HepG2 (cell line): ENCODE measurements at regions not wholly inside any gene's neighbourhood (a gene's known extent, or its start where the extent isn't known, plus 50 kb on each side); places are given as distances from the start of the nearest gene placed in this dataset.

ENCODE experiments used
- ATAC-seq: fragments of 200-7000 bp; cut with Tn5 transposase; 3 replicates; pipeline ENCODE4 v1.9.1; 2020; ENCODE audit warnings: mild to moderate bottlenecking, moderate library complexity
- BruUV-seq: library from RNA; stranded (reverse); fragments of 400-500 nt; replicated peaks from 2 replicates; lab custom pipeline; 2021; lab: Mats Ljungman, UMichigan
- CTCF ChIA-PET: fragments of 300-600 bp; formaldehyde crosslinking; extraction: SDS; loops from one replicate; lab custom pipeline; 2021; ENCODE audit warnings: low total read pairs, inconsistent platforms, low intra/inter-chr PET ratio; lab: Yijun Ruan, JAX
- POLR2A ChIA-PET: fragments of 350-600 bp; sonication (Branson Sonifier 250); formaldehyde crosslinking; loops from one replicate; lab custom pipeline; 2020; ENCODE audit warnings: antibody characterized with exemption, inconsistent platforms; lab: Yijun Ruan, JAX
- DNase-seq: peaks from one replicate; pipeline ENCODE4 v3.0.0-alpha.2; 2015; ENCODE audit warnings: low spot score
- FAIRE-seq: peaks from 3 replicates; lab custom pipeline; 2011; peaks lifted over from hg19 to GRCh38; lab: Jason Lieb, UNC
- H2AFZ ChIP-seq: one replicate; pipeline ENCODE4 v1.6.1; 2011; ENCODE audit warnings: low read length, inconsistent platforms
- H3K27ac ChIP-seq: fragments of 300-600 bp; 3 replicates; pipeline ENCODE4 v1.8.0; 2011; ENCODE audit warnings: mixed run types, mild to moderate bottlenecking, mixed read lengths, low read length, inconsistent platforms; ENCODE audit not compliant: insufficient read depth; ENCODE audit errors: extremely low read length
- H3K27me3 ChIP-seq, 2 experiments: fragments of 200-600 bp in 1 of 2; 2 replicates in 1 of 2; 3 replicates in 1 of 2; pipeline versions ENCODE4 v1.6.0 to v1.8.0; 2011; ENCODE audit warnings: low read length in 2 of 2, mild to moderate bottlenecking in 2 of 2, moderate library complexity in 2 of 2, inconsistent platforms in 1 of 2; ENCODE audit not compliant: insufficient read depth in 2 of 2, control insufficient read depth in 1 of 2
- H3K36me3 ChIP-seq, 2 experiments: fragments of 200-600 bp in 1 of 2; replicated peaks in 1 of 2; 2 replicates in 1 of 2; 3 replicates in 1 of 2; pipeline versions ENCODE4 v1.5.1 to v1.8.0; 2011; ENCODE audit warnings: low read length in 2 of 2, inconsistent platforms in 1 of 2; ENCODE audit not compliant: insufficient read depth in 2 of 2, control insufficient read depth in 1 of 2
- H3K4me1 ChIP-seq: 2 replicates; pipeline ENCODE4 v1.5.1; 2012; ENCODE audit warnings: low read length, inconsistent platforms; ENCODE audit not compliant: insufficient read depth
- H3K4me2 ChIP-seq: 2 replicates; pipeline ENCODE4 v1.6.0; 2011; ENCODE audit warnings: low read depth, low read length, inconsistent platforms
- H3K4me3 ChIP-seq, 3 experiments: fragments of 200-600 bp in 1 of 3; sonication (generic), shearing (Covaris generic) in 1 of 3; replicated peaks in 1 of 3; 2 replicates each; pipeline ENCODE4 v1.5.1; 2011 to 2016; ENCODE audit warnings: low read length in 3 of 3, inconsistent platforms in 2 of 3, low read depth in 2 of 3, mild to moderate bottlenecking in 2 of 3, control low read depth in 1 of 3, mixed read lengths in 1 of 3; ENCODE audit not compliant: insufficient read depth in 1 of 3
- H3K79me2 ChIP-seq: one replicate; pipeline ENCODE4 v1.6.1; 2011; ENCODE audit warnings: low read length, inconsistent platforms; ENCODE audit not compliant: insufficient read depth
- H3K9ac ChIP-seq: 2 replicates; pipeline ENCODE4 v1.6.0; 2011; ENCODE audit warnings: mild to moderate bottlenecking, low read depth, low read length, inconsistent platforms; ENCODE audit not compliant: insufficient read depth
- H3K9me3 ChIP-seq: 2 replicates; pipeline ENCODE4 v1.5.1; 2012; ENCODE audit warnings: mild to moderate bottlenecking, low read length
- H4K20me1 ChIP-seq: 2 replicates; pipeline ENCODE4 v1.6.0; 2011; ENCODE audit warnings: inconsistent platforms, mild to moderate bottlenecking, low read length, moderate library complexity; ENCODE audit not compliant: insufficient read depth
- CHD4 ChIP-seq: fragments of 200-600 bp; sonication (generic); IDR thresholded peaks from 2 replicates; pipeline ENCODE4 v1.7.0; 2017; ENCODE audit warnings: mild to moderate bottlenecking, low read length, borderline replicate concordance
- WGBS: methylation state at CpG from one replicate; pipeline ENCODE4 v1.1.6; 2017; ENCODE audit warnings: low lambda C conversion rate; 5-methylcytosine and 5-hydroxymethylcytosine counted together
- in situ Hi-C: cut with HindIII; loops from 2 replicates; pipeline ENCODE4 v1.10.0; 2017; ENCODE audit warnings: low pct_unique_long_range_greater_than_20kb; ENCODE audit not compliant: extremely low pct_ligation_motif_present
- intact Hi-C: fragments of 100-400 bp; cut with micrococcal nuclease; formaldehyde crosslinking; loops from one replicate; pipeline ENCODE4 v1.10.0; 2022; ENCODE audit not compliant: unreplicated experiment
- TF ChIP-seq, protein P1 (sequence below): sonication (generic); formaldehyde crosslinking; IDR thresholded peaks from 2 replicates; pipeline ENCODE4 v1.5.0; 2020; ENCODE audit warnings: mild to moderate bottlenecking, missing genetic modification reagents
- TF ChIP-seq, protein P2 (sequence below): sonication (generic); formaldehyde crosslinking; IDR thresholded peaks from 2 replicates; pipeline ENCODE4 v1.4.0; 2020; ENCODE audit warnings: missing genetic modification reagents

DNA sequence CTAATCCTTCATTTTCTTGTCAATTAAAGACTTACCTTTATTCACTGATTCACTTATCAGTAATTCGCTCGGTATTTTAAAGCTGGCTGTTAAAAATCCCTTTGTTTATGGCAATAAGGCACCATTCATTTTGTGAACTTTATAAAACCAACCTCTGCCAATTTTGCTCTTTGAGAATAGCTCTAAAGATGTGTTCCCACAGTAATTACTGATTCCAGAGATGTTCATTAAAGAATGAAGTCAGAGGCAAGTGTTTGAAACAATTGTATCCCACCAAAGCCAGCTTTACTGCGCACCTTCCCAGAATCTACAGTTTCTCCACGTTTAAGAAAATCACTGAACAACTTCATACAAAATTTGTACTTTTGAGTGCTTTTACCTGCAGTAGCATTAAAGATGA is 424.5 kb downstream of the USP25 start:
- Histone ChIP-seq H3K9me3 (no peaks in the 10 kb centered on the region), H3K4me2 (no peak overlapping the region), H3K79me2 (no peaks in the 10 kb centered on the region), H4K20me1 (no peaks in the 10 kb centered on the region), H3K4me1 (no peaks in the 10 kb centered on the region), H3K4me3 (no peak overlapping the region), H2AFZ (no peak overlapping the region), H3K9ac (no peak overlapping the region), H3K27ac (no peak overlapping the region), H3K27me3 (no peaks in the 10 kb centered on the region), H3K36me3 (no peaks in the 10 kb centered on the region)
- WGBS = 23% methylated on average over 4 of the region's 4 CpGs
- POLR2A ChIA-PET = no interaction called here
- FAIRE-seq = no peak
- ATAC-seq = no peak
- no TSS peak for BruUV-seq
- TF ChIP-seq, protein P1, sequence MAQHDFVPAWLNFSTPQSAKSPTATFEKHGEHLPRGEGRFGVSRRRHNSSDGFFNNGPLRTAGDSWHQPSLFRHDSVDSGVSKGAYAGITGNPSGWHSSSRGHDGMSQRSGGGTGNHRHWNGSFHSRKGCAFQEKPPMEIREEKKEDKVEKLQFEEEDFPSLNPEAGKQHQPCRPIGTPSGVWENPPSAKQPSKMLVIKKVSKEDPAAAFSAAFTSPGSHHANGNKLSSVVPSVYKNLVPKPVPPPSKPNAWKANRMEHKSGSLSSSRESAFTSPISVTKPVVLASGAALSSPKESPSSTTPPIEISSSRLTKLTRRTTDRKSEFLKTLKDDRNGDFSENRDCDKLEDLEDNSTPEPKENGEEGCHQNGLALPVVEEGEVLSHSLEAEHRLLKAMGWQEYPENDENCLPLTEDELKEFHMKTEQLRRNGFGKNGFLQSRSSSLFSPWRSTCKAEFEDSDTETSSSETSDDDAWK = no peak
- TF ChIP-seq, protein P2, sequence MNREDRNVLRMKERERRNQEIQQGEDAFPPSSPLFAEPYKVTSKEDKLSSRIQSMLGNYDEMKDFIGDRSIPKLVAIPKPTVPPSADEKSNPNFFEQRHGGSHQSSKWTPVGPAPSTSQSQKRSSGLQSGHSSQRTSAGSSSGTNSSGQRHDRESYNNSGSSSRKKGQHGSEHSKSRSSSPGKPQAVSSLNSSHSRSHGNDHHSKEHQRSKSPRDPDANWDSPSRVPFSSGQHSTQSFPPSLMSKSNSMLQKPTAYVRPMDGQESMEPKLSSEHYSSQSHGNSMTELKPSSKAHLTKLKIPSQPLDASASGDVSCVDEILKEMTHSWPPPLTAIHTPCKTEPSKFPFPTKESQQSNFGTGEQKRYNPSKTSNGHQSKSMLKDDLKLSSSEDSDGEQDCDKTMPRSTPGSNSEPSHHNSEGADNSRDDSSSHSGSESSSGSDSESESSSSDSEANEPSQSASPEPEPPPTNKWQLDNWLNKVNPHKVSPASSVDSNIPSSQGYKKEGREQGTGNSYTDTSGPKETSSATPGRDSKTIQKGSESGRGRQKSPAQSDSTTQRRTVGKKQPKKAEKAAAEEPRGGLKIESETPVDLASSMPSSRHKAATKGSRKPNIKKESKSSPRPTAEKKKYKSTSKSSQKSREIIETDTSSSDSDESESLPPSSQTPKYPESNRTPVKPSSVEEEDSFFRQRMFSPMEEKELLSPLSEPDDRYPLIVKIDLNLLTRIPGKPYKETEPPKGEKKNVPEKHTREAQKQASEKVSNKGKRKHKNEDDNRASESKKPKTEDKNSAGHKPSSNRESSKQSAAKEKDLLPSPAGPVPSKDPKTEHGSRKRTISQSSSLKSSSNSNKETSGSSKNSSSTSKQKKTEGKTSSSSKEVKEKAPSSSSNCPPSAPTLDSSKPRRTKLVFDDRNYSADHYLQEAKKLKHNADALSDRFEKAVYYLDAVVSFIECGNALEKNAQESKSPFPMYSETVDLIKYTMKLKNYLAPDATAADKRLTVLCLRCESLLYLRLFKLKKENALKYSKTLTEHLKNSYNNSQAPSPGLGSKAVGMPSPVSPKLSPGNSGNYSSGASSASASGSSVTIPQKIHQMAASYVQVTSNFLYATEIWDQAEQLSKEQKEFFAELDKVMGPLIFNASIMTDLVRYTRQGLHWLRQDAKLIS = no peak
- no peak for TF ChIP-seq CHD4
- intact Hi-C loops (loop anchor here (10.0 kb wide), 1 partner anchor 530 kb away; no protein-coding TSS in a partner anchor), in situ Hi-C loops (no loop called here)
- CTCF ChIA-PET = no interaction called here
- DNase-seq = no peak
